Astrocyte (in vitro differentiated cells and primary cell): ENCODE measurements at regions not wholly inside any gene's neighbourhood (a gene's known extent, or its start where the extent isn't known, plus 50 kb on each side); places are given as distances from the start of the nearest gene placed in this dataset.

Source experiments
- DNase-seq: peaks from one replicate; pipeline ENCODE4 v3.0.0-alpha.2; 2010; ENCODE audit warnings: low read depth
- FAIRE-seq: peaks from 2 replicates; lab custom pipeline; 2011; peaks lifted over from hg19 to GRCh38; lab: Jason Lieb, UNC
- H2AFZ ChIP-seq: 2 replicates; pipeline ENCODE4 v1.6.0; 2012; ENCODE audit warnings: low read depth, low read length, inconsistent platforms
- H3K27ac ChIP-seq: 2 replicates; pipeline ENCODE4 v1.5.1; 2011; ENCODE audit warnings: low read depth, low read length, inconsistent platforms
- H3K27me3 ChIP-seq: 2 replicates; pipeline ENCODE4 v1.6.0; 2011; ENCODE audit warnings: low read length, inconsistent platforms; ENCODE audit not compliant: insufficient read depth
- H3K36me3 ChIP-seq: 2 replicates; pipeline ENCODE4 v1.5.1; 2011; ENCODE audit warnings: low read length, inconsistent platforms; ENCODE audit not compliant: insufficient read depth
- H3K4me1 ChIP-seq: 2 replicates; pipeline ENCODE4 v1.5.1; 2011; ENCODE audit warnings: low read length, inconsistent platforms; ENCODE audit not compliant: insufficient read depth
- H3K4me2 ChIP-seq: 2 replicates; pipeline ENCODE4 v1.6.0; 2012; ENCODE audit warnings: low read length, inconsistent platforms
- H3K4me3 ChIP-seq: 2 replicates; pipeline ENCODE4 v1.5.1; 2011; ENCODE audit warnings: low read depth, mild to moderate bottlenecking, low read length, inconsistent platforms; ENCODE audit not compliant: insufficient read depth
- H3K79me2 ChIP-seq: 2 replicates; pipeline ENCODE4 v1.6.0; 2012; ENCODE audit warnings: mild to moderate bottlenecking, low read length, inconsistent platforms; ENCODE audit not compliant: insufficient read depth
- H3K9ac ChIP-seq: 2 replicates; pipeline ENCODE4 v1.6.0; 2012; ENCODE audit warnings: mild to moderate bottlenecking, low read length, inconsistent platforms
- H3K9me3 ChIP-seq: 2 replicates; pipeline ENCODE4 v1.5.1; 2012; ENCODE audit warnings: low read depth, mild to moderate bottlenecking, low read length, inconsistent platforms; ENCODE audit not compliant: insufficient read depth
- H4K20me1 ChIP-seq: 2 replicates; pipeline ENCODE4 v1.6.0; 2012; ENCODE audit warnings: low read length, inconsistent platforms; ENCODE audit not compliant: insufficient read depth
- H3K27ac Mint-ChIP-seq: one replicate; pipeline ENCODE4 v1.8.0; 2021; ENCODE audit warnings: mild to moderate bottlenecking, mixed read lengths; ENCODE audit not compliant: unreplicated experiment
- H3K27me3 Mint-ChIP-seq: one replicate; pipeline ENCODE4 v1.8.0; 2021; ENCODE audit warnings: low read depth, mixed read lengths; ENCODE audit not compliant: unreplicated experiment
- H3K36me3 Mint-ChIP-seq: one replicate; pipeline ENCODE4 v1.8.0; 2021; ENCODE audit warnings: low read depth, mixed read lengths; ENCODE audit not compliant: unreplicated experiment
- H3K4me1 Mint-ChIP-seq: one replicate; pipeline ENCODE4 v1.8.0; 2021; ENCODE audit warnings: low read depth, mixed read lengths; ENCODE audit not compliant: unreplicated experiment
- H3K4me3 Mint-ChIP-seq: one replicate; pipeline ENCODE4 v1.8.0; 2021; ENCODE audit warnings: mild to moderate bottlenecking, moderate library complexity, mixed read lengths; ENCODE audit not compliant: unreplicated experiment
- H3K9me3 Mint-ChIP-seq: one replicate; pipeline ENCODE4 v1.8.0; 2021; ENCODE audit warnings: mild to moderate bottlenecking, mixed read lengths; ENCODE audit not compliant: unreplicated experiment
- EZH2 ChIP-seq: IDR thresholded peaks from 2 replicates; pipeline ENCODE4 v1.6.1; 2012; ENCODE audit warnings: mild to moderate bottlenecking, low read length, inconsistent platforms; ENCODE audit not compliant: insufficient read depth
- TF ChIP-seq, protein P1 (sequence below): IDR thresholded peaks from 2 replicates; pipeline ENCODE4 v1.5.1; 2011; ENCODE audit warnings: low read depth, mild to moderate bottlenecking, inconsistent platforms, low read length, moderate library complexity; ENCODE audit not compliant: insufficient read depth

DNA sequence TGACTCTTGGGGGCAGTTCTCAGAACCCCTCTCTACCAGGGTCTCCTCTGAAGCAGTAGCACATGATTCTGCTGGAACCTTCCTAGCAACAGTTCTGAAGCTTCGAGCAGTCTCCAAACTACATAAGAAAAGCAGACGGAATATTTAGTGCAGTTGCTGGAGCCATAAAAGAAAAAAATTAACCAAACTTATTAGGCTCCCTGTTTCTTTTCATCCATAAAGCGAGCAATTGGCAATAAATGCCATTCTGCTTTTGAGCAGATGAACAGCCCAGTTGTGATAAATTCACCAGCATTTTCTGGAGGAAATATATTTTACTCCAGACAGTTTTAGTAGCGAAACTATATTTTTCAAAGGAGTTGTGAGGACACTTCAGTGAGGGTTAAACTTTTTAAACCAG is 250.1 kb upstream of the BOD1L1 start:
- Histone ChIP-seq H3K27me3 (no peaks in the 10 kb centered on the region), H2AFZ (no peak overlapping the region), H3K4me2 (no peak overlapping the region), H4K20me1 (no peaks in the 10 kb centered on the region), H3K36me3 (no peaks in the 10 kb centered on the region), H3K9ac (no peak overlapping the region), H3K4me1 (no peaks in the 10 kb centered on the region), H3K27ac (no peak overlapping the region), H3K4me3 (no peak overlapping the region), H3K79me2 (no peaks in the 10 kb centered on the region), H3K9me3 (no peaks in the 10 kb centered on the region)
- Mint-ChIP-seq H3K36me3 (no peaks in the 10 kb centered on the region), H3K27me3 (no peaks in the 10 kb centered on the region), H3K4me3 (no peak overlapping the region), H3K27ac (no peak overlapping the region), H3K9me3 (peaks cover 5% of the 10 kb centered on the region), H3K4me1 (peaks cover 3% of the 10 kb centered on the region)
- DNase-seq (no peak), FAIRE-seq (no peak)
- TF ChIP-seq, protein P1, sequence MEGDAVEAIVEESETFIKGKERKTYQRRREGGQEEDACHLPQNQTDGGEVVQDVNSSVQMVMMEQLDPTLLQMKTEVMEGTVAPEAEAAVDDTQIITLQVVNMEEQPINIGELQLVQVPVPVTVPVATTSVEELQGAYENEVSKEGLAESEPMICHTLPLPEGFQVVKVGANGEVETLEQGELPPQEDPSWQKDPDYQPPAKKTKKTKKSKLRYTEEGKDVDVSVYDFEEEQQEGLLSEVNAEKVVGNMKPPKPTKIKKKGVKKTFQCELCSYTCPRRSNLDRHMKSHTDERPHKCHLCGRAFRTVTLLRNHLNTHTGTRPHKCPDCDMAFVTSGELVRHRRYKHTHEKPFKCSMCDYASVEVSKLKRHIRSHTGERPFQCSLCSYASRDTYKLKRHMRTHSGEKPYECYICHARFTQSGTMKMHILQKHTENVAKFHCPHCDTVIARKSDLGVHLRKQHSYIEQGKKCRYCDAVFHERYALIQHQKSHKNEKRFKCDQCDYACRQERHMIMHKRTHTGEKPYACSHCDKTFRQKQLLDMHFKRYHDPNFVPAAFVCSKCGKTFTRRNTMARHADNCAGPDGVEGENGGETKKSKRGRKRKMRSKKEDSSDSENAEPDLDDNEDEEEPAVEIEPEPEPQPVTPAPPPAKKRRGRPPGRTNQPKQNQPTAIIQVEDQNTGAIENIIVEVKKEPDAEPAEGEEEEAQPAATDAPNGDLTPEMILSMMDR = no peak
- TF ChIP-seq EZH2 = no peak

DNA sequence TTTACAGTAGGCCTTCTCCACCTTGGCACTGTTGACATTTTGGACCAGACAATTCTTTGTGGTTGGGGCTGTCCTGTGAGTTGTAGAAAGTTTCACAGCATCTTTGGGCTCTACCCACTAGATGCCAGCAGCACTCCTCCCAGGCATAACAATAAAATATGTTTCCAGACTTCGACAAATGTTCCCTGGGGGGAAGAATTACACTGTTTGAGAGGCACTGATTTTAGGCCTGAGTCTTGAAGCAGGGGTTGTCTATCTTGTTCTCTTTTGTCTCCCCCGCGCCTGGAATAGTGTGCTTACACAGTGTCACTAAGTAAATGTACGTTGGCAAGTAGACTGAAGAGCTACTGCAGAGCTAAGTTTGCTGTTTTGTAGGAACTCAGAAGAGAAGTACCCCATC is 254.4 kb upstream of the BOD1L1 start:
- Histone ChIP-seq H2AFZ (no peak overlapping the region), H3K4me1 (no peaks in the 10 kb centered on the region), H3K9me3 (no peaks in the 10 kb centered on the region), H3K27me3 (no peaks in the 10 kb centered on the region), H3K4me3 (no peak overlapping the region), H4K20me1 (no peaks in the 10 kb centered on the region), H3K79me2 (no peaks in the 10 kb centered on the region), H3K36me3 (no peaks in the 10 kb centered on the region), H3K4me2 (no peak overlapping the region), H3K9ac (no peak overlapping the region), H3K27ac (no peak overlapping the region)
- peaks cover 7% of the 10 kb centered on the region for H3K9me3 Mint-ChIP-seq
- no peak overlapping the region for H3K4me3 Mint-ChIP-seq
- H3K27ac Mint-ChIP-seq = no peak overlapping the region
- no peaks in the 10 kb centered on the region for H3K27me3 Mint-ChIP-seq
- DNase-seq = no peak
- FAIRE-seq = peak; percentile 45
- no peaks in the 10 kb centered on the region for H3K4me1 Mint-ChIP-seq
- TF ChIP-seq, protein P1 = no peak
- TF ChIP-seq EZH2 = no peak
- no peaks in the 10 kb centered on the region for H3K36me3 Mint-ChIP-seq

DNA sequence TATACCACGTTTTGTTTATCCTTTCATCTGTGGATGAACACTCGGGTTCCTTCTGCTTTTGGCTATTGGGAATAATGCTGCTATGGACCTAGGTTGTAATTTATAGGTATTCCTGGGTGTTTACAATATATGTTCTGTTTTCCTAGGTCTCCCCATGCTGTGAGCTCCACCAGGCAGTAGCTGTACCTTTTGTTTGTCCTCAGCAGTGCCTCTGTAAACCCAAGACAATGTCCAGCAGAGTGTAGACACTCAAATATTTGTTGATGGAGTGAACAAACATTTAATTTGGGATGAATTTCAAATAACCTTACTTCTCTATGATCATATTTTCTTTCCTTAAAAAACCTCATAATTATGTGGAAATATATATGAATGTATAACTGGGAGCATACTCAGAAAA is 259.5 kb upstream of the BOD1L1 start:
- H3K4me3 Mint-ChIP-seq = no peak overlapping the region
- peak overlapping the region; percentile 63 for H3K27ac Mint-ChIP-seq
- H3K9me3 Mint-ChIP-seq = peaks cover 10% of the 10 kb centered on the region
- Histone ChIP-seq H3K4me3 (no peak overlapping the region), H3K79me2 (no peaks in the 10 kb centered on the region), H3K4me2 (no peak overlapping the region), H3K27me3 (no peaks in the 10 kb centered on the region), H3K27ac (no peak overlapping the region), H2AFZ (no peak overlapping the region), H4K20me1 (no peaks in the 10 kb centered on the region), H3K36me3 (no peaks in the 10 kb centered on the region), H3K4me1 (peaks cover 16% of the 10 kb centered on the region), H3K9ac (no peak overlapping the region), H3K9me3 (no peaks in the 10 kb centered on the region)
- H3K36me3 Mint-ChIP-seq = no peaks in the 10 kb centered on the region
- H3K4me1 Mint-ChIP-seq = peaks cover 27% of the 10 kb centered on the region
- no peaks in the 10 kb centered on the region for H3K27me3 Mint-ChIP-seq
- FAIRE-seq = peak; percentile 17
- TF ChIP-seq EZH2 = no peak
- TF ChIP-seq, protein P1 = no peak
- no peak for DNase-seq
